ENCODE measurements at regions not wholly inside any gene's neighbourhood (a gene's known extent, or its start where the extent isn't known, plus 50 kb on each side); places are given as distances from the start of the nearest gene placed in this dataset.

- H3K27me3 ChIP-seq (ENCODE audit: insufficient read depth, low read length) = no peaks in the 10 kb centered on the region
- H2AFZ ChIP-seq (ENCODE audit: low read depth, low read length) = peak overlapping the region; percentile 67
- H3K36me3 ChIP-seq (ENCODE audit: insufficient read depth, low read length) = no peaks in the 10 kb centered on the region
- H3K9me3 ChIP-seq (ENCODE audit: low read length) = no peaks in the 10 kb centered on the region
- no peak overlapping the region for H3K4me3 ChIP-seq (ENCODE audit: low read length)
- peaks cover 32% of the 10 kb centered on the region for H3K4me1 ChIP-seq (ENCODE audit: insufficient read depth, low read length)
These were observed 802.9 kb upstream of the COBL start for GRCh38 chr7:52119537-52119936.

DNA sequence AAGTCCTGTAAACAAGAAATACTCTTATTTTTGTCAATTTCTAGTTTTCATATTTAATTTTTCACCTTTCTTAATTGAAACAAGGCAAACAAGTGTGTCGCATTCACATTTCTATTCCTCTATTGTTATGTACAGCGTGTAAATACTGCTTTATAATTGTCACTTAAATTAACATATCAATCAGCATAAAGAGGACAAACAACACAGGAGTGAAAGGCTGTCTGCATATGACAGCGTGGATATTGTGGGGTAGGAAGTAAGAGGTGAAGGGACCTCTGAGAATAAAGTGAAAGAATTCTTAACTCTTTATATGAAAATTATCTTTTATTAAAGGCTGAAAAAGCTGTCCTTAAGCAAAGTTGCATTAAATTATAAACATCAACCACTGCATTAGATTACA lies 797.9 kb upstream of the COBL start:
- Histone ChIP-seq H3K9me3 (ENCODE audit: low read length) (no peaks in the 10 kb centered on the region), H3K4me3 (ENCODE audit: low read length) (no peak overlapping the region), H3K4me1 (ENCODE audit: insufficient read depth, low read length) (peaks cover 14% of the 10 kb centered on the region), H2AFZ (ENCODE audit: low read depth, low read length) (no peak overlapping the region), H3K27me3 (ENCODE audit: insufficient read depth, low read length) (no peaks in the 10 kb centered on the region), H3K36me3 (ENCODE audit: insufficient read depth, low read length) (no peaks in the 10 kb centered on the region)

DNA sequence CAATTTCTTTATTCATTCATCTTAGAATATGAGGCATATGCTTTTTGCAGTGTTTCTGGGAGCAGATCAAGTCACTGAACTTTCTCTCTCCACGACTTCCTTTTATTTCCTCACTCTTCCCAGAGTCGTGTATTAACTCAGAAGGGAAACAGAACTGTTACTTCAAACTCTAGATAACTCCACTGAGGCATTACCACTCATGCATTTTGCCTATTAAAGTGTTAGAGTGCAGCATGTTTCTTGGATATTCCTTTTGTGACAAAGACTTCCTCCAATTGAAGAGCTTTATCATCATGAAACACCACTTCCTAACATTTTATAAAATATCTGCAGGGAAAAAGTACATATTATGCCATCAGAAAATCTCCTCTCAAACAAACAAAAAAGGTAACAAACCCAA lies 797.4 kb upstream of the COBL start:
- Histone ChIP-seq H3K9me3 (ENCODE audit: low read length) (no peaks in the 10 kb centered on the region), H3K4me3 (ENCODE audit: low read length) (no peak overlapping the region), H3K4me1 (ENCODE audit: insufficient read depth, low read length) (peaks cover 11% of the 10 kb centered on the region), H3K36me3 (ENCODE audit: insufficient read depth, low read length) (no peaks in the 10 kb centered on the region), H2AFZ (ENCODE audit: low read depth, low read length) (no peak overlapping the region), H3K27me3 (ENCODE audit: insufficient read depth, low read length) (no peaks in the 10 kb centered on the region)

DNA sequence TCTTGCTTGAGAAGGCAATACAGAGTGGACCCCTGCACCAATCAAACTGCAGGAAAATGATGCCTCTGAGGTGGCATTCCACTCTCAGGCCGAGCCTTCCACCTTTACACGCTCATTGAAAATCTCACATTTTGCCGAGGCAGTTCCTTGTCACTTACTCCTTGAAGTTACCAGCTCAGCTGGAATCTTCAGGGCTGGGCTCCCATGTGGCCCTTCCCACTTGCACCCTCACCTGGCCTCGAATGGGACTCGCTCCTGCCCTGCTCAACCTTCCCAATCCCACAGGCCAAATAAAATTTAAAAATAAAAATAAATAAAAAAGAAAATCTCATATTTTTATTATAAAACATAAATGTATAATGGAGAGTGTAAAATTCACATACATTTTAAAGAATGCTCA lies 790.7 kb upstream of the COBL start:
- H3K4me1 ChIP-seq (ENCODE audit: insufficient read depth, low read length) = no peaks in the 10 kb centered on the region

DNA sequence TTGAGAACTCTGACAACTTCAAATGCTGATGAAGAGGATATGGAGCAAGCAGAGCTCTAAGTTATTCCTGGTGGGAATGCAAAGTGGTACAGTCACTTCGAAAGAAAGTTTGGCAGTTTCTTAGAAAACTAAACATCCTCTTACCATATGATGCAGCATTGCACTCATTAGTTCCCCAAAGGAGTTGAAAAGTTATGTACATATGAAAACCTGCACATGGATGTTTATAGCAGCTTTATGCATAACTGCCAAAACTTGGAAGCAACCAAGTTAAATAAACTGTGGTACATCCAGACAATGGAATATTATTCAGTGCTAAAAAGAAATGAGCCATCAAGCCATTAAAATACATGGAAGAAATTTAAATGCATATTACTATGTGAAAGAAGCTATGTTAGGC lies 779.3 kb upstream of the COBL start:
- Histone ChIP-seq H3K27me3 (ENCODE audit: insufficient read depth, low read length) (no peaks in the 10 kb centered on the region), H3K4me1 (ENCODE audit: insufficient read depth, low read length) (peaks cover 9% of the 10 kb centered on the region), H3K4me3 (ENCODE audit: low read length) (no peak overlapping the region), H3K9me3 (ENCODE audit: low read length) (peaks cover 4% of the 10 kb centered on the region), H2AFZ (ENCODE audit: low read depth, low read length) (no peak overlapping the region), H3K36me3 (ENCODE audit: insufficient read depth, low read length) (no peaks in the 10 kb centered on the region)

More for the DNA sequence above, 790.7 kb upstream of the COBL start:
- Histone ChIP-seq H3K36me3 (ENCODE audit: insufficient read depth, low read length) (no peaks in the 10 kb centered on the region), H3K9me3 (ENCODE audit: low read length) (peaks cover 1% of the 10 kb centered on the region), H3K4me3 (ENCODE audit: low read length) (no peak overlapping the region), H3K27me3 (ENCODE audit: insufficient read depth, low read length) (no peaks in the 10 kb centered on the region), H2AFZ (ENCODE audit: low read depth, low read length) (no peak overlapping the region)

DNA sequence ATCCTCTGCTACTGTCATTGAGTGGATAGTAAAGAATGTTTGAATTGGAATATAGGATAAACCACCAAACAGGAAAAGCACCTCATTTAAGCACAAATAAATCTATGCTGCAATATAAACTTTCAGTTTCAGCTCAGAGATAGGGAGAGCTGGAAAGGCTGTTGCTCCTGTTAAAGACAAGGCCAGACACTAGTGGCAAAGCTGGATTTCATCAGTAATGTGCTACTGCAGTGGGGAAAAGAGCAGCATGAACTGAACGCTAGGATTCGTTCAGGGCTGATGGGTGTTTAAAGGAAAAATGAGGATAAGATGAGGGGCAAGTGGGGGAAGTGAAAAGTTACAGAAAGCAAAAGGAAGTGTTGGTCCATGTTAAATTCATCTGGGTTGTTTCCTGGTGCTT lies 775.4 kb upstream of the COBL start:
- peaks cover 4% of the 10 kb centered on the region for H3K9me3 ChIP-seq (ENCODE audit: low read length)
- no peaks in the 10 kb centered on the region for H3K36me3 ChIP-seq (ENCODE audit: insufficient read depth, low read length)
- H3K4me1 ChIP-seq (ENCODE audit: insufficient read depth, low read length) = peaks cover 9% of the 10 kb centered on the region
- no peak overlapping the region for H2AFZ ChIP-seq (ENCODE audit: low read depth, low read length)
- H3K27me3 ChIP-seq (ENCODE audit: insufficient read depth, low read length) = no peaks in the 10 kb centered on the region
- no peak overlapping the region for H3K4me3 ChIP-seq (ENCODE audit: low read length)

GRCh38 chr7:52091101-52091500 lies 774.5 kb upstream of the COBL start:
- Histone ChIP-seq H3K4me1 (ENCODE audit: insufficient read depth, low read length) (peaks cover 9% of the 10 kb centered on the region), H3K36me3 (ENCODE audit: insufficient read depth, low read length) (no peaks in the 10 kb centered on the region), H3K9me3 (ENCODE audit: low read length) (no peaks in the 10 kb centered on the region), H3K4me3 (ENCODE audit: low read length) (no peak overlapping the region), H3K27me3 (ENCODE audit: insufficient read depth, low read length) (no peaks in the 10 kb centered on the region), H2AFZ (ENCODE audit: low read depth, low read length) (peak overlapping the region; percentile 32)

- Histone ChIP-seq H3K4me3 (ENCODE audit: low read length) (no peak overlapping the region), H3K9me3 (ENCODE audit: low read length) (no peaks in the 10 kb centered on the region), H2AFZ (ENCODE audit: low read depth, low read length) (no peak overlapping the region), H3K27me3 (ENCODE audit: insufficient read depth, low read length) (no peaks in the 10 kb centered on the region), H3K36me3 (ENCODE audit: insufficient read depth, low read length) (no peaks in the 10 kb centered on the region), H3K4me1 (ENCODE audit: insufficient read depth, low read length) (peaks cover 7% of the 10 kb centered on the region)
These were observed 771.6 kb upstream of the COBL start for GRCh38 chr7:52088008-52088901.

DNA sequence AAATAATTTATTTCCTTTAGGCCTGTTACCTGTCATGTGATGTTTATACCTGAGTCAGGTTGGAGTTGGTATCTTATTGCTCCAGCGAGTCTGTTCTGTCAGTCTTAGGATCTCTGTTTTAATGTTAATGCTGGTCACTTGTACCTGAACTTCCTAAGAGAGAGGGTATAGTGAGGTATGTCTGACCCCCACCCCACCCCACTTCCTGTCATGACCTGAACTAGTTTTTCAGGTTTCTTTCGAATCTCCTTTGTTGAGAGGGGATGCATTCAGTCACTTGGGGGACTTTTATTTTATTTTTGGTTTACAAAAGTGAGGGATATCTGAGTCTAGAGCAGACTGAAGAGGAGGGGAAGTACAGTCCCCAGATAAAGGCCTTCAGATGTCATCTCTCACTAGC lies 769.0 kb upstream of the COBL start:
- no peaks in the 10 kb centered on the region for H3K27me3 ChIP-seq (ENCODE audit: insufficient read depth, low read length)
- H3K4me1 ChIP-seq (ENCODE audit: insufficient read depth, low read length) = no peaks in the 10 kb centered on the region
- no peaks in the 10 kb centered on the region for H3K9me3 ChIP-seq (ENCODE audit: low read length)
- H3K4me3 ChIP-seq (ENCODE audit: low read length) = no peak overlapping the region
- H3K36me3 ChIP-seq (ENCODE audit: insufficient read depth, low read length) = no peaks in the 10 kb centered on the region
- no peak overlapping the region for H2AFZ ChIP-seq (ENCODE audit: low read depth, low read length)

DNA sequence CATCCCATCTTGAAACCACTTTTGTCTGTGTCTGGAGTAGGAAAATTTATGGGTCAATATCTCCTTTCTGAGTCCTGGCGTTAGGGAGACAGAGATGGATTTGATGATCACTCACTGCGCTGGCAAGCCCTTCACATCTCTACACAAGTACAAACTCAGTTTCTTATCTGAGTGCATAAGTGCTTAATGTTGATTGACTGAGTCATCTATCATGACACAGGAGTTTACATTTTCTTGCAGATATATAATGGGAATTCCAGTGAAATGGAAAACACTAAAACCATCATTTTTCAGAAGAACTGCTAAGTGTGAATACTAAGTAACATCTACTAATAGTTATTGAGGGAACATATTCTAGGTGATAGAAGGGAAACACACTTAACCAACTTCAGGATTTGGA lies 763.9 kb upstream of the COBL start:
- H3K36me3 ChIP-seq (ENCODE audit: insufficient read depth, low read length) = no peaks in the 10 kb centered on the region
- no peaks in the 10 kb centered on the region for H3K4me1 ChIP-seq (ENCODE audit: insufficient read depth, low read length)
- no peak overlapping the region for H2AFZ ChIP-seq (ENCODE audit: low read depth, low read length)
- H3K27me3 ChIP-seq (ENCODE audit: insufficient read depth, low read length) = no peaks in the 10 kb centered on the region
- H3K9me3 ChIP-seq (ENCODE audit: low read length) = no peaks in the 10 kb centered on the region
- H3K4me3 ChIP-seq (ENCODE audit: low read length) = no peak overlapping the region

- Histone ChIP-seq H3K9me3 (ENCODE audit: low read length) (no peaks in the 10 kb centered on the region), H3K4me3 (ENCODE audit: low read length) (no peak overlapping the region)
These were observed 763.1 kb upstream of the COBL start for GRCh38 chr7:52079726-52080125.

DNA sequence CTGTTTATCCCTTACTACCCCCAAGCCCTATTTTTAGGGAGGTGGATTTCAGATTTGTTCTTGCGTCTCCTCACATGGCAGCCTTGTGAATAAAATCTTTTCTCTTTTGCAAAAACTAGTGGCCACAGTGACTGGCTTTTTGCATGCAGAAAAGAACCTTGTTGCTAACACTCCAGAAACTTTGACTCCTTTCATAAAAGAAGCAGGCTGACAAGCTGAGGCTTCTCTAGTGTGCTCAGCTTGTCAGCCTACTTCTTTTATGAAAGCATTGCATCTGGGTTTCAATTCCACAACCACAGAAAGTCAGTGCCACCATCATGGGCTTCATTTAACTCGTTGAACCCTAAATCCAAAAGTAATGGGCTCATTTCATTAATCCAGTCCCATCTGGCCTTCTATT lies 761.0 kb upstream of the COBL start:
- Histone ChIP-seq H2AFZ (ENCODE audit: low read depth, low read length) (no peak overlapping the region), H3K4me3 (ENCODE audit: low read length) (no peak overlapping the region), H3K36me3 (ENCODE audit: insufficient read depth, low read length) (no peaks in the 10 kb centered on the region), H3K4me1 (ENCODE audit: insufficient read depth, low read length) (peaks cover 18% of the 10 kb centered on the region), H3K9me3 (ENCODE audit: low read length) (no peaks in the 10 kb centered on the region), H3K27me3 (ENCODE audit: insufficient read depth, low read length) (no peaks in the 10 kb centered on the region)

More at GRCh38 chr7:52079726-52080125, 763.1 kb upstream of the COBL start:
- H3K4me1 ChIP-seq (ENCODE audit: insufficient read depth, low read length) = peaks cover 6% of the 10 kb centered on the region
- no peak overlapping the region for H2AFZ ChIP-seq (ENCODE audit: low read depth, low read length)
- no peaks in the 10 kb centered on the region for H3K36me3 ChIP-seq (ENCODE audit: insufficient read depth, low read length)
- no peaks in the 10 kb centered on the region for H3K27me3 ChIP-seq (ENCODE audit: insufficient read depth, low read length)

DNA sequence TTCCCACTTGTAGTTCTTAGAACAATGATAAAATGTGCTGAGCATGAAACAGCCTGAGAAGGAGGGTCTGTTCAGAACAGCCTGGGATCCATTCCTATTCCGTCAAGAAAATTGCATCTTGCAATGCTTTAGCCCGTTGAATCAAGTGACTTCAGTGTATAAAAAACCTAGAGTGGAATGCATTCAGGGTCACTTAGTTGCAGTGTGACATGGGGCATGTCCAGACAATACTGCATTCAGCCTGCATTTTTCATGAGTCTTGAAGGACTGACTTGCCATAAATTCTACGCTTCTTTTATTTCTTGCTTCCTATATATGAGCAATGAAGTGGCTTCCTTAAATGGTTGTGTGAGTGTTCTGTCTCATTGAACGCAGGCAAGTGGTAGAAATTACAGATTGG lies 758.3 kb upstream of the COBL start:
- Histone ChIP-seq H2AFZ (ENCODE audit: low read depth, low read length) (peak overlapping the region; percentile 28), H3K4me3 (ENCODE audit: low read length) (no peak overlapping the region), H3K9me3 (ENCODE audit: low read length) (no peaks in the 10 kb centered on the region), H3K4me1 (ENCODE audit: insufficient read depth, low read length) (peaks cover 18% of the 10 kb centered on the region), H3K36me3 (ENCODE audit: insufficient read depth, low read length) (no peaks in the 10 kb centered on the region), H3K27me3 (ENCODE audit: insufficient read depth, low read length) (no peaks in the 10 kb centered on the region)

- Histone ChIP-seq H3K4me1 (ENCODE audit: insufficient read depth, low read length) (peaks cover 18% of the 10 kb centered on the region), H2AFZ (ENCODE audit: low read depth, low read length) (peak overlapping the region; percentile 28), H3K27me3 (ENCODE audit: insufficient read depth, low read length) (no peaks in the 10 kb centered on the region), H3K36me3 (ENCODE audit: insufficient read depth, low read length) (no peaks in the 10 kb centered on the region), H3K4me3 (ENCODE audit: low read length) (no peak overlapping the region), H3K9me3 (ENCODE audit: low read length) (no peaks in the 10 kb centered on the region)
These were observed 757.5 kb upstream of the COBL start for GRCh38 chr7:52074071-52074470.
